GM19455 (cell line): ENCODE measurements at regions not wholly inside any gene's neighbourhood (a gene's known extent, or its start where the extent isn't known, plus 50 kb on each side); places are given as distances from the start of the nearest gene placed in this dataset.

ENCODE experiments used
- ATAC-seq: cut with Tn5 transposase; IDR thresholded peaks from one replicate; pipeline ENCODE4 v1.9.1; 2021; ENCODE audit not compliant: unreplicated experiment

DNA sequence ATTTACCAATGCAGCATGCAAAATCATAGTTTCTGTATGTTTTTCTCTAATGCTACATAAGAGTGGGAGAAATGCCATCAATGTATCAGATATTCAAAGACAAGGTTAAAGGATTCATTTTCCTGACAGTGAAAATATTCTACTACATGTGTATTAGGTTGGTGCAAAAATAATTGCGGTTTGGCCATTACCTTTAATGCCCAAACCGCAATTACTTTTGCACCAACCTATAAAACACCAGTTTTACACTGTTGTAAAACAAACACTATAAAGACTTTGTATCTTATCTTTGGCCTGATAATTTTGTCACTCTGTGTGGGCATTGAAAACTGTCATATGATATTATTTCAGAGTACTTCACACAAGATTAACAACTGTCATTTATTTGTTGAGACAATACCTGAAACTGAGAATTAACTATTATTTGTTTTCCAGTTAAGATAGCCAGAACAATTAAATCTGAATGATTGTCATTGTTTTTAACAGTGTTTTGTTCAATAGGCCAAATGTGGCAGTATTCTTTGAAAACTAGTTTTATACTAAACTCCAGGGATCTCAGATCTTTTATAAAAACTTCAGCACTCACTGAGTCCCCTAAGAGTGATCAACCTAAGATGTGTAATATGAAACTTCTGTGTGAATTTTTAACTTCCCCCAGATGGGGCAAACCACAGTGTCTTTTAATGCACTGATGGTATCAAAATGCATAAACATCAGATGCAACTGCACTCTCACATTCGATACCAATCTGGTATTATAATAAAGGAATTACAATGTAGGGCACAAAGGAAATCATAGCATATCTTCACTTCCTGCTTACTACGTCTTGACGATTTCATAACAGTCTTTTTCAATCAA is 53.8 kb upstream of the FBN2 start:
- ATAC-seq = no peak

- no peak for ATAC-seq
Observed at GRCh38 chr5:128596071-128596470, 58.0 kb upstream of the FBN2 start.

DNA sequence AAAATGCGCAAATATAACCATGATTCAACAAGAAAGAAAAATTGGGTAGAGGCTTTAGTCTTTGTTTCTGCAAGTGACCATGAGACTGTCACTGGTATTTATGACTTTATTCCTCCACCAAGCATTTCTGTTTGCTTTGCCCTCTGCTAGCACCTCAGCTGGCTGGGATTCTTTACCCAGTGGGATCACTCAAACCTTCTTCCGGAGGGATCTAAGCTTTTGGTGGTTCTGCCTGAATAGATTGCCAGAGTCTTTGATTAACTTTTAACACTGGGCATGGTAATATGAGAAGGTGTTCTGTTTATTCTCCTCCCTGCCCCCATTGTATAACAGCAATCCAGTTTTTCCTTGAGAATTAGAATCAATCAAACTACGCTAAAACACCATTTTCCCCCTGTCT is 59.1 kb upstream of the FBN2 start:
- ATAC-seq = no peak

DNA sequence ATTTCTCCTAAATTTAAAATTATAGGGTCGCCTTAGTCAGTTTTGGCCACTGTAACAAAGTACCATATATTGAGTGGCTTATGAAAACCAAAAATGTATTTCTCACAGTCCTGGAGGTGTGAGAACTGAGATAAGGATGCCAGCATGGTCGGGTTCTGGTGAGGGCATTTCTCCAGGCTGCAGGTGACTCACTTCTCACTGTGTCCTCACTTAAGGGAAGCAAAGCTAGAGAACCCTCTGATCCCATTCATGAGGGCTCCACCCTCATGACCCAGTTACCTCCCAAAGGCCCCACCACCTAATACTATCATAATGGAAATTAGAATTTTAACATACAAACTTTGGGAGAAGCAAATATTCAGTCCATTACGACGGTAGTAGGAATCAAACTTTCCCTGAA is 75.1 kb upstream of the FBN2 start:
- no peak for ATAC-seq

GRCh38 chr5:128613766-128614165 is 75.7 kb upstream of the FBN2 start:
- ATAC-seq = no peak

DNA sequence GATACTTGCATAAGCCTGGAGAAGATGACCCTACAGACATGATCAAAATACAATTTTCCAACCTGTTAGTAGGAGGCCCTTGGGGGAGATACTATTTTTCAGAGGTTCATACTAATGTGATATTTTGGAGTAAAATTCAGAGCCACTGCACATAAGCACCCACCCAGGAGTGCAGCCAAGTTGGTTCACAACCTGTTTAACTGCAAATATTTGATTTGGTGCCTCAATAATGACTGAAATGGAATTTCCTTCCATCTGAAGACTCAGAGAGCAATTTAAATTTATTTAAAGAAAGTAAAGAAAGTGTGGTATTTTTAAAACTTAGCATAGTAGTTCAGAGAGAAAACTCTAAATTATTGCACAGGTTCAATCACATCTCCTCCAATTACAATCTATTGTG is 77.5 kb upstream of the FBN2 start:
- ATAC-seq = no peak

- no peak for ATAC-seq
Observed at GRCh38 chr5:128626536-128627090, 88.6 kb upstream of the FBN2 start.

- no peak for ATAC-seq
Observed at GRCh38 chr5:128627939-128628338, 89.9 kb upstream of the FBN2 start.

- no peak for ATAC-seq
Observed at GRCh38 chr5:128629157-128629556, 91.1 kb upstream of the FBN2 start.

DNA sequence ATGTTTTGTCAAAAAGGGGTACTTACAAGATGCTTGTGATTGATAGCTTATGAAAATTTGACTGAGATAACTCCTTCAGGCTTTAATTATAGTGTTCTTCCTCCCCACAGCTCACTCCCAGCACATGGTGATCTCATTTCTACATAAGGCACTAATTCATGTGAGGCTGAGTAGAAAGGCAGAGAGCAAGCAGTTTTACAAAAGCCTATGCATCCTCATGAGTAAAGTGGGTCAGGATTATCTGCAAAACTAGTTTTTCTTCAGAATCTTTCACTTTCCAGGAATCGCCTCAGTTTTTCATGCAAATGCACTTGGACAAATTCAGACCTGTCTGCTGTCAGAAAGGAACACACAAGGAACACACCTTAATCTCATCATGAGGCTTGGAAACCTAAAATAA is 92.1 kb upstream of the FBN2 start:
- ATAC-seq = no peak

DNA sequence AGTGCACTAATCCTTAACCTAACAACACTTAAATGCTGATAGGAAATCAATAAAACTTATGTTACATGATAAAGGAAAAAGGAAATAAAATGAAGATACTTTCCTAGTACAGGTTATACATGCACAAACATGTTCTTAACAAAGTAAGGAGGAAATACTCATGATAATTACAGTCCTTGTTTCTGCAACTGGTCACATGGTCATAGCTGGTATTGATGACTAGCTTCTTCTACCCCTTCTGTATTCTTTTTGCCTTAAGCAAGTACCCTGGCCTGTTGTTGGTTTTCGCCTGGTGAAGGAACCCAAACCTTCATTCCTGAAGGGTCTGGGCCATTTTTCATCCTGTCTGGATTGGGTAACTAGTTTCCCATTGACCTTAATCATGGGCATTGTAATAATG is 93.7 kb upstream of the FBN2 start:
- no peak for ATAC-seq

DNA sequence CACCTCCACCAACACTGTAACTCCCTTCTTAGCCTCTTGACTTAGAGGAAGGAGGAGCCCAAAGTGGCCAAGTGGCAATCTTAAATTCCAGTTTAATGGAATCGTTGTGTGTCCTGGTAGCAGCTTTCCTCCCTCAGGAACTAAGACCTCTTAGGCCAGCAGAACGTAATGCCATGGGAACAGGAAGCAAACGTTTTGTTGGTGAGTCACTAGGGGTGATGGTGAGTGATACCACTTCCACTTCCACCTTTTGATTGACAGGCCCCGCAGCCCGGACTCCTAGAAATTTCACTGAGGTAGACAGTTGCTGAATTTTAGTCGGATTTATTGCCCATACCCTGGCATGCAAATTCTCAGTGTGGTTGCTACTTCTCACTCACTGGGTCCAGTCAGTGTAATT is 94.2 kb upstream of the FBN2 start:
- ATAC-seq = no peak

GRCh38 chr5:128633901-128634300 is 95.9 kb upstream of the FBN2 start:
- ATAC-seq = no peak

GRCh38 chr5:128635379-128635778 is 97.3 kb upstream of the FBN2 start:
- ATAC-seq = no peak

DNA sequence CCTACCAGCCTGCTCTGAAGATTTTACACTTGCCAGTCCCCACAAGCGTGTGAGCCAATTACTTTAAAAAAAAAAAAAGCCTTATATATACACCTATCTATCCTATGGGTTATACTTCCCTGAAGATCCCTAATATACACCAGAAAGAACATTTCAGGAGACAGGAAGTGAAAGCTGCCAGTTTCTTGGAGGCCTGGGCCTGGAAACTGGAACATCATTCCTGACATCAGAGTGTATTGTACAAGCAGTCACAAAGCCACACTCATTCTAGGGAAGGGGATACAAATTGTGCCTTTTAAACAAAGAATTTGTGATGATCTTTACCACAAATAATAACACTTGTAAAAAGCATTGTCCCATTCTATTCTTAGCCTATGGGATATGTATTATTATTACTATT is 98.3 kb upstream of the FBN2 start:
- ATAC-seq = no peak

- no peak for ATAC-seq
Observed at GRCh38 chr5:128637031-128637430, 99.0 kb upstream of the FBN2 start.

DNA sequence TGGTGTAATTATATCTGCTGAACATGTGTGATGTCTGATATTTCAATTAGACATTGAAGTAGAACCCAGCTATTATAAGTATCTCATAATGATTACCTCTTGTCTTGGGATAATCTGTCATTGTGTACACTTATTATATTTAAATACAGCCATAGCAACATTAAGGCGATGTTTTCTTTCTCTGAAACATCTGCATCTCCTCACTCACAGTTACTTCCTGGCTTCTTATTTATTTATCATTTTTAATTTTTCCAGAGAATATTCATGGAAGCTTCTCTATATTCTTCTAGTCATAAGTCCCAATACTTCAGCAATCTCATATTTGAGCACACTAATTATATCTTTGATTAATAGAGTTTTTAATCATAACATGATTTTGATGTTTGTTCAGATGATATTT is 103.8 kb upstream of the FBN2 start:
- no peak for ATAC-seq

GRCh38 chr5:128644863-128645262 is 106.8 kb upstream of the FBN2 start:
- no peak for ATAC-seq

GRCh38 chr5:128645581-128645980 is 107.5 kb upstream of the FBN2 start:
- ATAC-seq = no peak

DNA sequence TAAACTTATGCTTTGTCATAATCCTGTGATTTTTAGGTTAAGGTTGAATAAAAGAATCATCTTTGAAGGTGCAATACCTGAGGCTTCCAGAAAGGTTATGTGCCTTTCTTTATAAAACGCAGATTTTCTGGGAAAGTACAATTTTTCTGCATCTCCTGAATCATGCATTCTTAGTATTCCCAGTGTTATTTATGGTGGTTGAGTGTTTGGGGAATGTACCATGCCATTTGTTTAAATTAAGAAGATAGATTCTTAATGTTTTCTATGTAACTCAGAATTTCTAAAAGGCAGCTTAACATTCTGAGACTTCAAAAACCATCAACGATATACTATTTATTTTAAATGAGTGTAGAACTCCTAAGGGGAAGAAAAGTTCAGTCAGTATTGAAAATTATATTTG is 108.1 kb upstream of the FBN2 start:
- ATAC-seq = no peak

DNA sequence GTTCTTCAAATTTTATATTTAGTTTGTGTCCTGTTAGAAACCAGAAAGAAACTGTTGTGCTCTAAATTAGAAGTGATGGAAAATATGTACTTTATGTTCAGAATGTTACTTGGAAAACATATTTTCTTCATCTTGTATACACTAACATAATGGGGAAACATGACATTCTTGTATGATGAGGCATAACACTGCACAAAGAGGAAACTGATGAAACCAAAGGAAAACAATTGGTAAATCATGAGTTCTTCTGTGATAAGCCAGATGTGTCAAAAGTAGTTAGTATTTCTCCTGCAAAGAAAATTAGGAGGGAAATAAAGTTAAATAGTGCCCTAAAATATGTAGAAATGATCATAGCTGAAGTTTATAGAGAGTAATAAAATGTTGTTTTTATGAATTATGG is 111.1 kb upstream of the FBN2 start:
- ATAC-seq = no peak

GRCh38 chr5:128662997-128663396 is 125.0 kb upstream of the FBN2 start:
- ATAC-seq = no peak
